C4-2B (cell line): ENCODE measurements at regions not wholly inside any gene's neighbourhood (a gene's known extent, or its start where the extent isn't known, plus 50 kb on each side); places are given as distances from the start of the nearest gene placed in this dataset.

Experiments
- CTCF ChIP-seq: fragments of 450-650 bp; conservative IDR thresholded peaks from 2 replicates; pipeline ENCODE4 v1.5.1; 2017; ENCODE audit warnings: mild to moderate bottlenecking
- ZFX ChIP-seq: fragments of 450-650 bp; IDR thresholded peaks from 2 replicates; pipeline ENCODE4 v1.6.1; 2017

GRCh38 chr1:60461925-60462595 is 388.5 kb upstream of the C1orf87 start:
- TF ChIP-seq CTCF (no peak), ZFX (no peak)
